HCT116 (cell line): ENCODE measurements at regions not wholly inside any gene's neighbourhood (a gene's known extent, or its start where the extent isn't known, plus 50 kb on each side); places are given as distances from the start of the nearest gene placed in this dataset.

Source experiments
- ATAC-seq: fragments of 200-7000 bp; cut with Tn5 transposase; 2 replicates; pipeline ENCODE4 v1.9.1; 2020; ENCODE audit warnings: mild to moderate bottlenecking, moderate library complexity
- BruUV-seq: library from RNA; stranded (reverse); fragments of 400-500 nt; replicated peaks from 2 replicates; lab custom pipeline; 2021; lab: Mats Ljungman, UMichigan
- CTCF ChIA-PET: fragments of 300-600 bp; sonication (Branson Sonifier 250); formaldehyde crosslinking; loops from one replicate; lab custom pipeline; 2021; ENCODE audit warnings: antibody characterized with exemption; lab: Charles Lee
- POLR2A ChIA-PET: fragments of 300-600, 350-600 bp; sonication (Branson Sonifier 250); formaldehyde crosslinking; loops from one replicate; lab custom pipeline; 2021; ENCODE audit warnings: antibody characterized with exemption; lab: Charles Lee
- RAD21 ChIA-PET, 2 experiments: fragments of 300-600 bp; sonication (Branson Sonifier 250); formaldehyde crosslinking; loops; one replicate each; lab custom pipeline; 2023; ENCODE audit warnings: low total read pairs in 2 of 2; ENCODE audit not compliant: uncharacterized antibody in 2 of 2, unreplicated experiment in 2 of 2, low non-redundant PET in 1 of 2; lab: Charles Lee
- DNase-seq: peaks from one replicate; pipeline ENCODE4 v3.0.0-alpha.2; 2010; ENCODE audit warnings: low read depth, low spot score
- H2AFZ ChIP-seq: fragments of 200-600 bp; shearing (Covaris generic), sonication (generic); 2 replicates; pipeline ENCODE4 v1.6.1; 2017; ENCODE audit warnings: low read depth, mixed run types, mixed read lengths, antibody characterized with exemption, low read length; ENCODE audit not compliant: poor library complexity, severe bottlenecking
- H3K27ac ChIP-seq: 2 replicates; pipeline ENCODE4 v1.5.1; 2012; ENCODE audit warnings: low read depth, low read length
- H3K27me3 ChIP-seq: fragments of 200-600 bp; sonication (generic); 2 replicates; pipeline ENCODE4 v1.6.1; 2016; ENCODE audit warnings: mixed run types, low read length, mixed read lengths; ENCODE audit not compliant: insufficient read depth
- H3K36me3 ChIP-seq, 2 experiments: fragments of 200-500 bp in 1 of 2; fragments of 200-600 bp in 1 of 2; sonication (Bioruptor generic) in 1 of 2; sonication (generic) in 1 of 2; 2 replicates each; pipeline versions ENCODE4 v1.5.1 to v1.6.1; 2014 to 2016; ENCODE audit warnings: low read length in 2 of 2, inconsistent platforms in 1 of 2, mixed read lengths in 1 of 2, mixed run types in 1 of 2; ENCODE audit not compliant: insufficient read depth in 2 of 2, control insufficient read depth in 1 of 2
- H3K4me1 ChIP-seq, 2 experiments: fragments of 200-600 bp in 1 of 2; sonication (generic) in 1 of 2; 2 replicates each; pipeline versions ENCODE4 v1.5.1 to v1.6.1; 2012 to 2017; ENCODE audit warnings: low read length in 2 of 2, inconsistent platforms in 1 of 2, mild to moderate bottlenecking in 1 of 2, mixed read lengths in 1 of 2, mixed run types in 1 of 2, moderate library complexity in 1 of 2; ENCODE audit not compliant: insufficient read depth in 2 of 2, control insufficient read depth in 1 of 2
- H3K4me2 ChIP-seq: fragments of 200-600 bp; sonication (generic); 2 replicates; pipeline ENCODE4 v1.6.1; 2017; ENCODE audit warnings: mixed run types, low read length, mixed read lengths
- H3K4me3 ChIP-seq, 2 experiments: fragments of 200-600 bp in 1 of 2; sonication (generic) in 1 of 2; replicated peaks in 1 of 2; 2 replicates each; pipeline ENCODE4 v1.5.1; 2011 to 2016; ENCODE audit warnings: low read length in 2 of 2, control low read depth in 1 of 2, low read depth in 1 of 2, mild to moderate bottlenecking in 1 of 2, mixed read lengths in 1 of 2, mixed run types in 1 of 2
- H3K79me2 ChIP-seq: fragments of 200-600 bp; sonication (generic); 2 replicates; pipeline ENCODE4 v1.6.1; 2017; ENCODE audit warnings: mild to moderate bottlenecking, mixed run types, low read length, moderate library complexity, mixed read lengths; ENCODE audit not compliant: insufficient read depth
- H3K9ac ChIP-seq: fragments of 200-600 bp; sonication (generic); 2 replicates; pipeline ENCODE4 v1.6.1; 2016; ENCODE audit warnings: low read length, mixed read lengths
- H3K9me2 ChIP-seq: fragments of 200-600 bp; sonication (generic), shearing (Covaris generic); 2 replicates; pipeline ENCODE4 v1.6.1; 2017; ENCODE audit warnings: mixed run types, mild to moderate bottlenecking, moderate library complexity; ENCODE audit not compliant: insufficient read depth
- H3K9me3 ChIP-seq, 2 experiments: fragments of 200-500 bp in 1 of 2; fragments of 200-600 bp in 1 of 2; sonication (Bioruptor generic) in 1 of 2; sonication (generic) in 1 of 2; 2 replicates each; pipeline ENCODE4 v1.6.1; 2014 to 2017; ENCODE audit warnings: low read length in 2 of 2, mixed read lengths in 2 of 2, inconsistent platforms in 1 of 2, low read depth in 1 of 2, mild to moderate bottlenecking in 1 of 2, mixed run types in 1 of 2, moderate library complexity in 1 of 2; ENCODE audit not compliant: control insufficient read depth in 1 of 2, insufficient read depth in 1 of 2
- H4K20me1 ChIP-seq: fragments of 200-600 bp; sonication (generic), shearing (Covaris generic); 2 replicates; pipeline ENCODE4 v1.6.1; 2017; ENCODE audit warnings: mixed run types, mild to moderate bottlenecking, moderate library complexity; ENCODE audit not compliant: insufficient read depth
- ATF3 ChIP-seq: IDR thresholded peaks from 2 replicates; pipeline ENCODE4 v1.6.1; 2012
- CBX3 ChIP-seq: IDR thresholded peaks from 2 replicates; pipeline ENCODE4 v1.6.1; 2012; ENCODE audit warnings: low read depth
- CEBPB ChIP-seq: IDR thresholded peaks from 2 replicates; pipeline ENCODE4 v1.6.1; 2012; ENCODE audit warnings: low read depth
- EGR1 ChIP-seq: IDR thresholded peaks from 2 replicates; pipeline ENCODE4 v1.6.1; 2012; ENCODE audit warnings: low read depth
- EZH2phosphoT487 ChIP-seq: fragments of 200-600 bp; IDR thresholded peaks from 2 replicates; pipeline ENCODE4 v1.6.1; 2018; ENCODE audit warnings: antibody characterized with exemption, borderline replicate concordance
- FOSL1 ChIP-seq: IDR thresholded peaks from 2 replicates; pipeline ENCODE4 v1.6.1; 2012; ENCODE audit warnings: low read depth
- POLR2A ChIP-seq: IDR thresholded peaks from 2 replicates; pipeline ENCODE4 v1.7.0; 2011; ENCODE audit warnings: borderline replicate concordance; ENCODE audit not compliant: insufficient read depth, insufficient read length; ENCODE audit errors: extremely low read depth
- POLR2AphosphoS5 ChIP-seq: IDR thresholded peaks from 2 replicates; pipeline ENCODE4 v1.6.1; 2011; ENCODE audit warnings: mild to moderate bottlenecking, low read depth, low read length, moderate library complexity
- RAD21 ChIP-seq: IDR thresholded peaks from 2 replicates; pipeline ENCODE4 v1.6.1; 2012; ENCODE audit warnings: low read depth, mild to moderate bottlenecking
- REST ChIP-seq: IDR thresholded peaks from 2 replicates; pipeline ENCODE4 v1.6.1; 2012; ENCODE audit warnings: low read depth
- SIN3A ChIP-seq: IDR thresholded peaks from 2 replicates; pipeline ENCODE4 v1.6.1; 2012; ENCODE audit warnings: low read depth
- TCF7L2 ChIP-seq: IDR thresholded peaks from 2 replicates; pipeline ENCODE4 v1.7.0; 2011; ENCODE audit warnings: borderline replicate concordance, inconsistent platforms; ENCODE audit not compliant: insufficient read depth, insufficient read length; ENCODE audit errors: extremely low read depth
- ZNF274 ChIP-seq: fragments of 200-500 bp; sonication (Bioruptor generic); IDR thresholded peaks from 2 replicates; pipeline ENCODE4 v1.6.1; 2014; ENCODE audit warnings: mild to moderate bottlenecking, low read depth, low read length, inconsistent platforms
- intact Hi-C: fragments of 100-400 bp; cut with micrococcal nuclease; formaldehyde crosslinking; loops from 2 replicates; pipeline ENCODE4 v1.10.0; 2022
- TF ChIP-seq, protein P1 (sequence below): IDR thresholded peaks from 2 replicates; pipeline ENCODE4 v1.6.1; 2011; ENCODE audit warnings: mild to moderate bottlenecking, low read length, moderate library complexity; ENCODE audit not compliant: insufficient replicate concordance; ENCODE audit errors: extremely low read depth
- TF ChIP-seq, protein P2 (sequence below), 3 experiments: fragments of 200-600 bp in 1 of 3; sonication (generic) in 1 of 3; IDR thresholded peaks in 2 of 3; conservative IDR thresholded peaks in 1 of 3; 2 replicates each; pipeline ENCODE4 v1.5.1; 2012 to 2017; ENCODE audit warnings: low read depth in 2 of 3, low read length in 2 of 3, antibody characterized with exemption in 1 of 3, borderline replicate concordance in 1 of 3, control low read depth in 1 of 3, mild to moderate bottlenecking in 1 of 3, mixed read lengths in 1 of 3, mixed run types in 1 of 3, moderate library complexity in 1 of 3; ENCODE audit not compliant: insufficient read depth in 1 of 3

DNA sequence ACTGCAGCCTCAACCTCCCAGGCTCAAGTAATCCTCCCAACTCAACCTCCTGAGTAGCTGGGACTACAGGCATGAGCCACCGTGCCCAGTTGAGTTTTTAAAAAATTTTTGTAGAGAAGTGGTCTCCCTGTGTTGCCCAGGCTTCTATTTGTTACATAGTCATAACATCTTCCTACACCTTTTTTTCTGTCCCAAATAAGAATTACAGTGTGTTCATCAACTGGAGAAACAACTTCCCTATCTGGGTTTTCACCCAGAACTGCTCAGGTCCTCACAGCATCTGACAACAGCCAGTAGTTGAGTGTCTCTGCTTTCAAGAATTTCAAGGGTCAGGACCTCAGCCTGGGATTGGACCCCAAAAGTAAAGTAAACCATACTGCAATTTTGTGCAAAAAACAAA is 235.2 kb upstream of the AMIGO2 start:
- intact Hi-C loops, result no loop called here
- no peaks in the 10 kb centered on the region for H3K4me1 ChIP-seq

More for the DNA sequence above, 235.2 kb upstream of the AMIGO2 start:
- ATAC-seq, result no peak
- no peak overlapping the region for H3K4me2 ChIP-seq
- POLR2A ChIA-PET, result no interaction called here
- H3K27ac ChIP-seq, result no peak overlapping the region
- RAD21 ChIA-PET, result no interaction called here
- H3K36me3 ChIP-seq, result no peaks in the 10 kb centered on the region
- H3K9me2 ChIP-seq, result no peaks in the 10 kb centered on the region
- no peaks in the 10 kb centered on the region for H3K9me3 ChIP-seq
- no peak for DNase-seq
- TF ChIP-seq TCF7L2 (no peak), EZH2phosphoT487 (no peak), SIN3A (no peak), REST (no peak), EGR1 (no peak), RAD21 (no peak), POLR2A (no peak), POLR2AphosphoS5 (no peak), ZNF274 (no peak), FOSL1 (no peak), ATF3 (no peak), CBX3 (no peak), CEBPB (no peak)
- TF ChIP-seq, protein P1, sequence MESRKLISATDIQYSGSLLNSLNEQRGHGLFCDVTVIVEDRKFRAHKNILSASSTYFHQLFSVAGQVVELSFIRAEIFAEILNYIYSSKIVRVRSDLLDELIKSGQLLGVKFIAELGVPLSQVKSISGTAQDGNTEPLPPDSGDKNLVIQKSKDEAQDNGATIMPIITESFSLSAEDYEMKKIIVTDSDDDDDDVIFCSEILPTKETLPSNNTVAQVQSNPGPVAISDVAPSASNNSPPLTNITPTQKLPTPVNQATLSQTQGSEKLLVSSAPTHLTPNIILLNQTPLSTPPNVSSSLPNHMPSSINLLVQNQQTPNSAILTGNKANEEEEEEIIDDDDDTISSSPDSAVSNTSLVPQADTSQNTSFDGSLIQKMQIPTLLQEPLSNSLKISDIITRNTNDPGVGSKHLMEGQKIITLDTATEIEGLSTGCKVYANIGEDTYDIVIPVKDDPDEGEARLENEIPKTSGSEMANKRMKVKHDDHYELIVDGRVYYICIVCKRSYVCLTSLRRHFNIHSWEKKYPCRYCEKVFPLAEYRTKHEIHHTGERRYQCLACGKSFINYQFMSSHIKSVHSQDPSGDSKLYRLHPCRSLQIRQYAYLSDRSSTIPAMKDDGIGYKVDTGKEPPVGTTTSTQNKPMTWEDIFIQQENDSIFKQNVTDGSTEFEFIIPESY, result no peak
- TF ChIP-seq, protein P2, sequence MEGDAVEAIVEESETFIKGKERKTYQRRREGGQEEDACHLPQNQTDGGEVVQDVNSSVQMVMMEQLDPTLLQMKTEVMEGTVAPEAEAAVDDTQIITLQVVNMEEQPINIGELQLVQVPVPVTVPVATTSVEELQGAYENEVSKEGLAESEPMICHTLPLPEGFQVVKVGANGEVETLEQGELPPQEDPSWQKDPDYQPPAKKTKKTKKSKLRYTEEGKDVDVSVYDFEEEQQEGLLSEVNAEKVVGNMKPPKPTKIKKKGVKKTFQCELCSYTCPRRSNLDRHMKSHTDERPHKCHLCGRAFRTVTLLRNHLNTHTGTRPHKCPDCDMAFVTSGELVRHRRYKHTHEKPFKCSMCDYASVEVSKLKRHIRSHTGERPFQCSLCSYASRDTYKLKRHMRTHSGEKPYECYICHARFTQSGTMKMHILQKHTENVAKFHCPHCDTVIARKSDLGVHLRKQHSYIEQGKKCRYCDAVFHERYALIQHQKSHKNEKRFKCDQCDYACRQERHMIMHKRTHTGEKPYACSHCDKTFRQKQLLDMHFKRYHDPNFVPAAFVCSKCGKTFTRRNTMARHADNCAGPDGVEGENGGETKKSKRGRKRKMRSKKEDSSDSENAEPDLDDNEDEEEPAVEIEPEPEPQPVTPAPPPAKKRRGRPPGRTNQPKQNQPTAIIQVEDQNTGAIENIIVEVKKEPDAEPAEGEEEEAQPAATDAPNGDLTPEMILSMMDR (IDR thresholded peaks at IDR 0.05 in 2 of 3, conservative IDR thresholded peaks at IDR 0.05 in 1 of 3; ENCODE audit: borderline replicate concordance in 1 of 3, insufficient read depth in 1 of 3, low read depth in 2 of 3, low read length in 2 of 3), result no peak
- no peaks in the 10 kb centered on the region for H3K79me2 ChIP-seq
- H2AFZ ChIP-seq, result no peak overlapping the region
- H3K27me3 ChIP-seq, result no peaks in the 10 kb centered on the region
- CTCF ChIA-PET, result no interaction called here
- no peak overlapping the region for H3K4me3 ChIP-seq
- H3K9ac ChIP-seq, result no peak overlapping the region
- no peaks in the 10 kb centered on the region for H4K20me1 ChIP-seq
- BruUV-seq, result no TSS peak
